ENCODE measurements at regions not wholly inside any gene's neighbourhood (a gene's known extent, or its start where the extent isn't known, plus 50 kb on each side); places are given as distances from the start of the nearest gene placed in this dataset.

DNA sequence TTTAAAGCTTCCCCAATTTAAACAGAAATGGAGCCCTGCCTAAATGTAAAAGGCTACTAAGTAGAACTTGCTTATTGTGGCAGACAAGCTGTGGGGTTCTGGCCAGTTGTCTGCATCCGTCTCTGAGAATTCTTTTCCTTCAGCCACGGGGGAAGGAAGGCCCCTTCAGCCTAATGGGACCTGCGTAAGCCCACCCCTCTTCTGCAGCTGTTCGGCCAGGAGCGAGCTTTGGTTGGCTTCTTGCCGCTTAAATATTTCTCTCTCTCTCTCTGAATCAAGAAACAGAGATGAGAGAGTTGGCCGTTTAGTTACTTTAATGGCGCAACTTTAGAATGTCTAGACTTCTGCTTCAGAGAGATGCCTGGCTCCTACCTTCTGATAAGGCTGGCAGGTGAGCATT is 151.7 kb upstream of the PROK2 start:
- no peak overlapping the region for H3K4me3 ChIP-seq (ENCODE audit: low read length)
- 94% methylated on average over 8 of the region's 8 CpGs for WGBS (ENCODE audit: insufficient coverage)
- no peaks in the 10 kb centered on the region for H3K9me3 ChIP-seq (ENCODE audit: control insufficient read depth, insufficient read depth, low read length)
- Mint-ChIP-seq H3K4me3 (no peak overlapping the region), H3K27ac (no peak overlapping the region), H3K9me3 (no peaks in the 10 kb centered on the region), H3K27me3 (ENCODE audit: low read depth in 2 of 2) (peaks cover 8 to 18% of the 10 kb centered on the region in 2 donors), H3K36me3 (no peaks in the 10 kb centered on the region), H3K4me1 (no peaks in the 10 kb centered on the region)
- H3K4me1 ChIP-seq (ENCODE audit: control insufficient read depth, insufficient read depth, low read length) = no peaks in the 10 kb centered on the region
- no peak for ATAC-seq
- no peak for DNase-seq
- intact Hi-C loops (cut with micrococcal nuclease) = no loop called here
- no peak overlapping the region for H3K27ac ChIP-seq (ENCODE audit: low read length)
- TF ChIP-seq, protein P1, sequence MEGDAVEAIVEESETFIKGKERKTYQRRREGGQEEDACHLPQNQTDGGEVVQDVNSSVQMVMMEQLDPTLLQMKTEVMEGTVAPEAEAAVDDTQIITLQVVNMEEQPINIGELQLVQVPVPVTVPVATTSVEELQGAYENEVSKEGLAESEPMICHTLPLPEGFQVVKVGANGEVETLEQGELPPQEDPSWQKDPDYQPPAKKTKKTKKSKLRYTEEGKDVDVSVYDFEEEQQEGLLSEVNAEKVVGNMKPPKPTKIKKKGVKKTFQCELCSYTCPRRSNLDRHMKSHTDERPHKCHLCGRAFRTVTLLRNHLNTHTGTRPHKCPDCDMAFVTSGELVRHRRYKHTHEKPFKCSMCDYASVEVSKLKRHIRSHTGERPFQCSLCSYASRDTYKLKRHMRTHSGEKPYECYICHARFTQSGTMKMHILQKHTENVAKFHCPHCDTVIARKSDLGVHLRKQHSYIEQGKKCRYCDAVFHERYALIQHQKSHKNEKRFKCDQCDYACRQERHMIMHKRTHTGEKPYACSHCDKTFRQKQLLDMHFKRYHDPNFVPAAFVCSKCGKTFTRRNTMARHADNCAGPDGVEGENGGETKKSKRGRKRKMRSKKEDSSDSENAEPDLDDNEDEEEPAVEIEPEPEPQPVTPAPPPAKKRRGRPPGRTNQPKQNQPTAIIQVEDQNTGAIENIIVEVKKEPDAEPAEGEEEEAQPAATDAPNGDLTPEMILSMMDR (IDR thresholded peaks at IDR 0.05) = no peak
- no peaks in the 10 kb centered on the region for H3K36me3 ChIP-seq (ENCODE audit: control insufficient read depth, insufficient read depth, low read length)
- peaks cover 2% of the 10 kb centered on the region for H3K27me3 ChIP-seq (ENCODE audit: control insufficient read depth, insufficient read depth, low read length)

GRCh38 chr3:71934520-71935270 is 149.7 kb upstream of the PROK2 start:
- no peaks in the 10 kb centered on the region for H3K36me3 ChIP-seq (ENCODE audit: control insufficient read depth, insufficient read depth, low read length)
- Mint-ChIP-seq H3K27ac (no peak overlapping the region), H3K27me3 (ENCODE audit: low read depth in 2 of 2) (peaks cover 8 to 12% of the 10 kb centered on the region in 2 donors), H3K9me3 (no peaks in the 10 kb centered on the region), H3K4me3 (no peak overlapping the region), H3K36me3 (no peaks in the 10 kb centered on the region), H3K4me1 (no peaks in the 10 kb centered on the region)
- H3K4me1 ChIP-seq (ENCODE audit: control insufficient read depth, insufficient read depth, low read length) = no peaks in the 10 kb centered on the region
- no peaks in the 10 kb centered on the region for H3K9me3 ChIP-seq (ENCODE audit: control insufficient read depth, insufficient read depth, low read length)
- H3K27ac ChIP-seq (ENCODE audit: low read length) = no peak overlapping the region
- ATAC-seq (no peak), DNase-seq (no peak)
- H3K4me3 ChIP-seq (ENCODE audit: low read length) = no peak overlapping the region
- intact Hi-C loops (cut with micrococcal nuclease) = no loop called here
- H3K27me3 ChIP-seq (ENCODE audit: control insufficient read depth, insufficient read depth, low read length) = peaks cover 2% of the 10 kb centered on the region
- TF ChIP-seq, protein P1 (IDR thresholded peaks at IDR 0.05) = no peak
- 91% methylated on average over 9 of the region's 11 CpGs for WGBS (ENCODE audit: insufficient coverage)

DNA sequence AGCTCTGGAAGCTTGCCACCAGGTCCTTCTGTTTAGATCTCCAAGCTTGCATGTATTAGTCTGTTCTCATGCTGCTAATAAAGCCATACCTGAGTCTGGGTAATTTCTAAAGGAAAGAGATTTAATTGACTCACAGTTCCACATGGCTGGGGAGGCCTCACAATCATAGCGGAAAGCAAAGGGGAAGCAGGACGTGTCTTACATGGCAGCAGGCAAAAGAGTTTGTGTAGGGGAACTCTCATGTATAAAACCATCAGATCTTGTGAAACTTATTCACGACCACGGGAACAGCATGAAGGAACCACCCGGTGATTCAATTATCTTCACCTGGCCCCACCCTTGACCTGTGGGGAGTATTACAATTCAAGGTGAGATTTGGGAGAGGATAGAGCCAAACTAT is 147.0 kb upstream of the PROK2 start:
- Mint-ChIP-seq H3K9me3 (no peaks in the 10 kb centered on the region), H3K27me3 (ENCODE audit: low read depth in 2 of 2) (peaks cover 0 to 12% of the 10 kb centered on the region in 2 donors), H3K27ac (no peak overlapping the region), H3K36me3 (no peaks in the 10 kb centered on the region), H3K4me1 (no peaks in the 10 kb centered on the region), H3K4me3 (no peak overlapping the region)
- ATAC-seq = no peak
- Histone ChIP-seq H3K27ac (ENCODE audit: low read length) (no peak overlapping the region), H3K36me3 (ENCODE audit: control insufficient read depth, insufficient read depth, low read length) (no peaks in the 10 kb centered on the region), H3K27me3 (ENCODE audit: control insufficient read depth, insufficient read depth, low read length) (peaks cover 2% of the 10 kb centered on the region), H3K9me3 (ENCODE audit: control insufficient read depth, insufficient read depth, low read length) (no peaks in the 10 kb centered on the region), H3K4me1 (ENCODE audit: control insufficient read depth, insufficient read depth, low read length) (no peaks in the 10 kb centered on the region), H3K4me3 (ENCODE audit: low read length) (no peak overlapping the region)
- TF ChIP-seq, protein P1 (IDR thresholded peaks at IDR 0.05) = no peak
- WGBS (ENCODE audit: insufficient coverage) = 50% methylated on average over 5 of the region's 5 CpGs
- intact Hi-C loops (cut with micrococcal nuclease) = no loop called here
- DNase-seq = no peak
